Spleen (tissue), 7 donors: ENCODE measurements at regions not wholly inside any gene's neighbourhood (a gene's known extent, or its start where the extent isn't known, plus 50 kb on each side); places are given as distances from the start of the nearest gene placed in this dataset.

Source experiments
- CTCF ChIP-seq, 11 experiments: fragments of 200-600 bp in 7 of 11; fragments of 450-650 bp in 4 of 11; sonication (generic) in 4 of 11; IDR thresholded peaks in 8 of 11; conservative IDR thresholded peaks in 3 of 11; 1 replicate in 7 of 11; 2 replicates in 4 of 11; pipeline versions ENCODE4 v1.4.0 to v1.8.0; 2016 to 2021; ENCODE audit warnings: antibody characterized with exemption in 11 of 11, inconsistent platforms in 4 of 11, mild to moderate bottlenecking in 1 of 11
- POLR2A ChIP-seq, 3 donors: fragments of 450-650 bp; IDR thresholded peaks; one replicate each; pipeline ENCODE4 v1.5.1; 2017; ENCODE audit warnings: antibody characterized with exemption in 3 of 3, mild to moderate bottlenecking in 1 of 3
- donor health status: DM: no; HTN: no; CAD: no; lungs with moderate emphysema.
- donor health status: DM: no; HTN: no; CAD: no.
- donor health status: DM: no; HTN: no; CAD: no.

GRCh38 chr12:131407221-131408035, 303.5 kb upstream of the SFSWAP start:
- no peak for TF ChIP-seq CTCF (IDR thresholded peaks at IDR 0.05 in 8 of 11, conservative IDR thresholded peaks at IDR 0.05 in 3 of 11)
- TF ChIP-seq POLR2A (IDR thresholded peaks at IDR 0.05): no peak
